Loucy (cell line): ENCODE measurements at regions not wholly inside any gene's neighbourhood (a gene's known extent, or its start where the extent isn't known, plus 50 kb on each side); places are given as distances from the start of the nearest gene placed in this dataset.

Experiments used
- EZH2phosphoT487 ChIP-seq: fragments of 200-600 bp; IDR thresholded peaks from 2 replicates; pipeline ENCODE4 v1.6.1; 2018; ENCODE audit warnings: antibody characterized with exemption, mild to moderate bottlenecking, moderate library complexity, borderline replicate concordance
- TF ChIP-seq, protein P1 (sequence below): fragments of 200-600 bp; sonication (generic); conservative IDR thresholded peaks from 2 replicates; pipeline ENCODE4 v1.5.1; 2014; ENCODE audit warnings: mild to moderate bottlenecking, antibody characterized with exemption, low read length

DNA sequence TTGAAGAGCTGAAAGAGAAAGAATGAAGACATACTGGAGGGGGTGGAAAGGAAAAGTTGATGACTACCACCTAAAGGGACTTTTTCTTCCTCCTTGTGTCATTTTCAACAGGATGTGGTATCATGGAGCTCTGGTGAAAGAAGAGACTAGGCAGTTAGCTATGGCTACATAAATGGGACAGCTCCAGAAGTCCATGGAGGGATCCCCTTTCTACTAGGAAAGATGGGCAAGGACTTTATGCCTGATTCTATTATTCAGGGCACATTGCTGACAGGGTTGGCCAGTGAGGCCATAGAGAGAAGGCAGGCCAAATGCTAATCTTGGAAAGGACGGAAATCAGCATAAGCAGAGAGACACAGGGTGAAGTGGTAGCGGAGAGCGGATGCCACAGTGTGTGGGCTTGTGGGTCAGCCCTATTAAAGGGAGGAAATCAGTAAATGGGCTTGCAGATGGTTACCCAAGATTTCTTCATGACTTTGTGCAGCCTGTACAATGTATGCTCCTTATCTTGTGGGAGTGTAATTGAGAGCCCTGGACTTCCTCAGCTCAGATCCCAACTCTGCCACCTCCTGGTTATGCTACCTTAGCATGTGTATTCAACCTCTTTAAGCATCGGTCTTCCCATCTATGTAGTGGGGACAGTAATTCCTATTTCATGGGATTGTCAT, 77.4 kb upstream of the TMEM170B start:
- TF ChIP-seq, protein P1, sequence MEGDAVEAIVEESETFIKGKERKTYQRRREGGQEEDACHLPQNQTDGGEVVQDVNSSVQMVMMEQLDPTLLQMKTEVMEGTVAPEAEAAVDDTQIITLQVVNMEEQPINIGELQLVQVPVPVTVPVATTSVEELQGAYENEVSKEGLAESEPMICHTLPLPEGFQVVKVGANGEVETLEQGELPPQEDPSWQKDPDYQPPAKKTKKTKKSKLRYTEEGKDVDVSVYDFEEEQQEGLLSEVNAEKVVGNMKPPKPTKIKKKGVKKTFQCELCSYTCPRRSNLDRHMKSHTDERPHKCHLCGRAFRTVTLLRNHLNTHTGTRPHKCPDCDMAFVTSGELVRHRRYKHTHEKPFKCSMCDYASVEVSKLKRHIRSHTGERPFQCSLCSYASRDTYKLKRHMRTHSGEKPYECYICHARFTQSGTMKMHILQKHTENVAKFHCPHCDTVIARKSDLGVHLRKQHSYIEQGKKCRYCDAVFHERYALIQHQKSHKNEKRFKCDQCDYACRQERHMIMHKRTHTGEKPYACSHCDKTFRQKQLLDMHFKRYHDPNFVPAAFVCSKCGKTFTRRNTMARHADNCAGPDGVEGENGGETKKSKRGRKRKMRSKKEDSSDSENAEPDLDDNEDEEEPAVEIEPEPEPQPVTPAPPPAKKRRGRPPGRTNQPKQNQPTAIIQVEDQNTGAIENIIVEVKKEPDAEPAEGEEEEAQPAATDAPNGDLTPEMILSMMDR, result peak; percentile 47
- TF ChIP-seq EZH2phosphoT487, result no peak
